Glomerular visceral epithelial cell (primary cell): ENCODE measurements at regions not wholly inside any gene's neighbourhood (a gene's known extent, or its start where the extent isn't known, plus 50 kb on each side); places are given as distances from the start of the nearest gene placed in this dataset.
A peak's percentile ranks its signal among the peaks of the same experiment; 100 is the strongest.
"Not testable (repeated sequence)": the region's sequence is repeated elsewhere in the genome, so short reads cannot be mapped to it uniquely, and the experiment has no call there.

ENCODE experiments used
- DNase-seq: peaks from one replicate; pipeline ENCODE4 v3.0.0-alpha.2; 2016; ENCODE audit errors: extremely low spot score

GRCh38 chr21:20741445-20741844, 256.8 kb upstream of the NCAM2 start:
- no peak for DNase-seq

- DNase-seq: no peak
These were observed 238.0 kb upstream of the NCAM2 start for GRCh38 chr21:20760221-20760620.

DNA sequence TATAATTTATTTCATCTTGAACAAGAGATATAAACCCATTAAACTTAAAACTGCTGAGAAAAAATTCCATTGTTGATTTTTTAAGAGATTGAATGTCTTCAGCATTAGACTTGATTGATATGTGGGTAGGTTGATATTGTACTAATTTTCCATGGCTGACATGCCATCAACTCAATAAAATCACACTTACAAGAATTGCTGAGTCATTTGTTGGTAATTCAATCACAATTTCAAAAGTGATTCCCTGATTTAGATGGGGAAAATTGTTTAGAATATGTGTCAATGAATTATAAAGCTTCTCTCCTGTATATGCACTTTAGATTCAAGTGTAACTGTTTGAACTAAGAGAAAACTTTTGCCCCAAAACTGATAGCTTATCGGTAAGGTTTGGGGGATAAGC, 223.5 kb upstream of the NCAM2 start:
- no peak for DNase-seq

GRCh38 chr21:20779321-20779720, 218.9 kb upstream of the NCAM2 start:
- DNase-seq: no peak

DNA sequence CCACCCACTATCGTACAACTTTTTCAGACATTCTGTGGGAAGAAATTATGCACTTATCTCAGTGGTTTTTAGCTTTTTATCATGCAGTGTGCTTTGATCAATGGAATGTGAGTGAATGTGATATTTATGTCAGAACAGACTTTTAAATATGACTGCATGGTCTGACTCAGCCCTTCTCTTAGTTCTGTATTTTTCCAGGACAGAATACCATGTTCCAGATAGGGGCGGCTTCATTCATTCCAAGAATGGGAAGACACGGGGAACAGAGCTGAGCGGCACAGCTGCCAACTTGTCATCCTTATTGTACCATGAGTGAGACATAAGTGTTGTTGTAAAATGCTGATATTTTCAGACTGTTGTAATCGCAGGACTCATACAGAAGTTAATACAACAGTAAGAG, 214.6 kb upstream of the NCAM2 start:
- DNase-seq: no peak

- no peak for DNase-seq
These were observed 208.3 kb upstream of the NCAM2 start for GRCh38 chr21:20789729-20790500.

DNA sequence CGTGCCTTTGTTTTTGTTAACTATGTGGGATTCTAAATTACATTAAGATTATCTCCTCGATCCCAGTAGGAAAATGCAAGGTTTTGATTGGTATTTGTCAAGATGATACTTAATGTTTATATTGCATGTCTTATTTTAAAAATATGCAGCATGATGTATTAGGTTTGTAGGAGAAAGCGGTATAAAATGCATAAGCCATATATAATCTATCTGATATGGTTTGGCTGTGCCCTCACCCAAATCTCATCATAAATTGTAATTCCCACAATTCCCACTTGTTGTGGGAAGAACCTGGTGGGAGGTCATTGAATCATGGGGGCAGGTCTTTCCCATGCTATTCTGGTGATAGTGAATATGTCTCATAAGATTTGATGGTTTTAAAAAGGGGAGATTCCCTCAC, 198.1 kb upstream of the NCAM2 start:
- DNase-seq: no peak

- DNase-seq: no peak
These were observed 196.0 kb upstream of the NCAM2 start for GRCh38 chr21:20802201-20802600.

DNA sequence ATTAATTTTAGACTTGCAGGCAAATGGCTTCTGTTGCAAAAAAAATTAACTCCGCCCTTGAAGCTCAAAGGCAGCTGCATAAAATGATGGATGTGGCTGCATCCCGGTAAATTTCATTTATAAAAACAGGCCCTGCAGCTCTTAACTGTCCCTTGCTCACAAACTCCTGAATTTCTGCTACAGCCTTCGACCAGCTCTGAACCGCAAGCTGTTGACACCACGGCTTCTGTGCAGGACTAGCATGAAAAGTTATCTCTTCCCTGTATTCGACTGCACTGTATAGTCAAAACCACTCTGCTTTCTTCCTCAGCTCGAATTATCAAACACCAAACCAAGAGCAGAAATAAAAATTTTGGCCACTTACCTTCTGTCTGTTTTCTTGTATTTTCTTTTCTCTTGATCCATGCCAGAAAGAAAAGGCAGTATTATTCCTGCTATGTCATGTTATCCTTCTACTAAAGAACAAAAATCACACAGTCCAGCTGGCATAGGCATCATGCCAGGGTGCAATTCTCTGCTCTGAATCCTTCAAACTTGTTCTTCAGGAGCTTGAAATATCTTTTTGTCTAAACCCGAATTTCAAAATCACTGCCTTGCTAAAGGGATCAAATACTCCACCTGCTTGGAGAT, 195.5 kb upstream of the NCAM2 start:
- DNase-seq: no peak

- no peak for DNase-seq
These were observed 186.5 kb upstream of the NCAM2 start for GRCh38 chr21:20811702-20812101.

DNA sequence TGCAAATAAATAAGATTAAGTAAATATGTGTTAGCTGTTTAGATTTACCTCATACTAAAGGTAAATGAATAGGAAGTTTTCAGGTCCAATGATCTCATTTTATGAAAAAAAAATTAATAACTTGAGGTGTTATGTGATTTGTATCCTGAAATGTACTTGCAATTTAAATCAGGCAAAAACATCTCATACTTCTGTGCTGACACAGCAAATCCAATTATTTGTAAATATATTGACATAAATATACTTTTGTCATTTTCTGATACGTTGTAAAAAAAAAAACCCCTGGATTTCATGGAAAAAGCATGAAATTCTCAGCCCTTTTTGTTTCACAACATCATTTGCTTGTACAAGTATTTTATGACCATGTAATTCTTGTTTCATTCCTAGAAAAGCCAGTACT, 184.1 kb upstream of the NCAM2 start:
- DNase-seq: no peak

DNA sequence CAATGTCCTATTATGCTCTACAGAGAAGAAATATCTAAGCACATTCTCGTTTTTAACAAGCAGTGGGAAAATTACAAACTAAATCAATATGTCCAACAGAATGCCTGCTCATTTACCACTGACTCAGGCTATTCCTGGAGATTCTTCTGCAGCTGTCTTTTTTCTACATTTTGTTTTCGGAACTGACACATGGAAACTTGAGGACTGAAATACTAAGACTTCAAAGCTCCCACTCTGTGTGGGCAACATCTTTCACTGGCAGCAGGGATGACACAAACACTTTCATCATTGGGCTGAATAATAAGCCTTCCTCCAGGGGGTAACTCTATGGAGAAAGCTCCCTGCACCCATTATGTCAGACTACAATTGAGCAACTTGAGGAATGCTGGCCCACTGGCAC, 175.5 kb upstream of the NCAM2 start:
- no peak for DNase-seq

DNA sequence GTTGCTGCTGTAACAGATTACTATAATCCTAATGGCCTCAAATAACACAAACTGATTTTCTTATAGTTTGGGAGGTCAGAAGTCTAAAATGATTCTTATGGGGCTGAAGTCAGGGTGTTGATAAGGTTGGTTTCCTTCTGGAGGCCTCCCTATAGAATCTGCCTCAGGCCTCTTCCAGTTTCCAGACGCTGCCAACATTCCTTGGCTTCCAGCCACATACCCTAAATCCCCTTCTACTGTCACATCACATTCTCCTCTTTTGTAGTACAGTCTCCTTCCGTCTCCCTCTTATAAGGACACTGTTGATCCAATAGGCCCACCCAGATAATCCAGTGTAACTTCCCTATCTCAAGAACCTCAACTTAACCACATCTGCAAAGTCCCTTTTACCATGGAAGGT, 145.3 kb upstream of the NCAM2 start:
- DNase-seq: no peak

DNA sequence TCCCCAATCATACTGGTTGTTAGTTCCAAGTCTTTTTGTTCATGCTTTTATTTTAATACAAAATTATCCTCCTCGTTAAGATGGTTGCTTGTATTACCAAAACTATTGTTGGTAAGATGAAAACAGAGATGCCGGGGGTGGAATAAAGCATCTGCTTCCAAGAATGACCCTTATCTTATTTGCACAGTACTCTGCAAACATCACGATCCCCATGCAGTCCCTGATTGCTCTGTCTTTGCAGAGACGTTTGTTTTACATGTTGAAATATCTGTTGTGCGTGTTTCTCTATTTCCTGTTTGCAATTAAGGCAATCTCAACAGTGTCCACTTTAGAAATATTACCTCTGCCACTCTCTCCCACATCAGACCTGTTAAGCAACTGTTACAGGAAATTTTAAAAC, 141.3 kb upstream of the NCAM2 start:
- DNase-seq: no peak

DNA sequence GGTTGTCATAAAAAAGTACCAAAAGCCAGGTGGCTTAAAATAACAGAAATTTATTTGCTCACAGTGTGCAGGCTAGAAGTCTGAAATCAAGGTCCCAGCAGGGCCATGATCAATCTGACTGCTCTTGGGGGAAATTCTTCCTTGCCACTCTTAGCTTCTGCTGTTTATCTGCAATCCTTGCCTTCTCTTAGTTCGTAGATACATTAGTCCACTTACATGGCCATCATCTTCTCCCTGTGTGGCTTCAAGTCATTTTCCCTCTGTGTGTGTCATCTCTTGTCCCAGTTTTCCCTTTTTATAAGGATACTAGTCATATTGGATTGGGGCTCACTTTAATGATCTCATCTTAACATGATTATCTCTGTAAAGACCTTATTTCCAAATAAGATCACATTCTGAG, 124.0 kb upstream of the NCAM2 start:
- DNase-seq: no peak

DNA sequence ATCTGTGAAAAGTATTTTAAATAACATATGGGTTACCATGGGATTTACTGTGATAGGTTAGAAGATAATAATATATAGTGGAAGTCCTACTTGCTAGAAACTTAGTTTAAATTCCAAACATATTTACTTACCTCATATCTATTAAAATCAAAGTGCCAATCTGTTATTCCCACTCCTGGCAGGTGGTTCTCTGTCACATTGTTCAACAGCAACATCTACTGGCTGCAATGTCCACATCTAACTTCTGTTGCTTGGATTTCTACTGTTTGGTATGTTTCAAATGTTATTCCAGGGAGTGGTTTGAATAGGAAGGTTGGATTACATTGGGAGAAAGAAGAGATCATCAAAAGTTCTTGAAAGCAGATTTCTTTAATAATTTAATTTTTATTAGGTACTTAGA, 122.5 kb upstream of the NCAM2 start:
- no peak for DNase-seq

DNA sequence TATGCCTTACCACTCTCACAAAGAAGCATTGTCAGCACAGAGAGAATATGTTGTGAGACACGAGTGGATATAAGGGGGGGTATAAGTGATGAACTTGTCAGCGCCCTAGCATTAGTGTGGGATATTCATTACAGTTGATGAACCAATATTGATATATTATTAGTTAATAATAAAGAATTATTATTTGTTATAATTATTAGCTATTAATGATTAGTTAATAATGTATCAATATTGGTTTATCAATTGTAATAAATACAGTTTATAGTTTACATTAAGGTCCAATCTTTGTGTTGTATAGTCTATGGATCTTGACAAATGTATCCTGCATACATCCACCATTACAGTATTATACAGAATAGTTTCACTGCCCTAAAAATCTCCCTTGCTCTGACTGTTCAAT, 120.2 kb upstream of the NCAM2 start:
- no peak for DNase-seq

DNA sequence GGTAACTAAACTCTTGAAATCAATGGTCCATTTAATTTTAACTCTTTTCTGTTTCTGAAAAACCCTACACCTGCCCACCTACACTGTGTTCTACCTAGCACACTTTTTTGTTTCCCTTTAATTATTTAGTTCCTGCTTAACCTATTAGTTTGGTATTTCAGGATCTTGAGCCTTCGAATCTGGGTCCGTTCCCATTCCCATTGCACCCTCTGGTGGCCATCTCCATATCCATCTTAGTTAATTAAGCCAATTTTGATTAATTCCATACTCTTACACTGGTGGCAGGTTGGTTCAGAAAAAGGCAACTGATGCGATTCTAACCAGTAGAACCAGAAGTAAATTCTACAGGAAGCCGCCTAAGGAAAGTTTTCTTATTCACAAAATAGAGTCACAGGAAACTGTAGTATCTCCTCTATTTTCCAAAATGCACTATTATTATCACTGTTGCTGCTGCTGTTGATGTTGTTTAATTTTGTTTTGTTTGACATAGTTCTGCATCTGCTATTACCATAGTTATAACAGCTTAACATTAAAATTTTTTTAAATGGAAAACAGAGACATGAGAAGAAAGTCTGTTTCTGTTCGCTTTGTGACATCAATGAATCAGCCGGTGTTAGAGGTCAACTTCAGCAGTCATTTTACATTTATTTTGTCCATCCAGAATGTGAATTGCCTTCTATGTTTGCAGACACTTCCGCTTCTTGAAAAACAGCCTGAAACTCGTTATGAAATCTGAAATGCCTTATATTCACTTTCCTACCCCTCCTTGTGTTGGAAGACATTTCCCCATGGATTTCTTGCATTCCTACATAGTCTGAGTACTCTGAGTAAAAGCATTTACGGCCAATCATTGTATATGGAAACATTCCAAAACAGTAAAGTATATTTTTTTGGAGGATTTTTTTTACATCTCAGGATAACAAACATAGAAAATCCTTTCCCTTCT, 115.5 kb upstream of the NCAM2 start:
- DNase-seq: peak; percentile 7

DNA sequence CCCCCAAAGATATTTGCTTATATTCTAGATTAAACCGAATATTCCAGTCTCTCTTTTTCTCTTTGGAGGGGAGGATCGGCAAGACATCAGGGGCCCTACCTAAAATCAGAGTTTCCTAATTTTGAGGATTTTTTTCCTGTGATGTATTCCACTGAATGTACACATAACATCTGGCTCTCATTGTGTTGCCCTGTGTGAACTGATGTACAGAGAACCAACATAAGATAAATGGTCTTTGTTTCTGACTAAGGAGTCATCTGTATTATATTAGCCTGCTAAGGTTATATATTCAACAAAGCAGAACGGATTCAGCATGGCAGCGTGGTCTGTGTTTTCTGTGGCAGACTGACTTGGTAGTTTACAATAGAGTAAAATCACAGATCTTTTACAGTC, 114.8 kb upstream of the NCAM2 start:
- no peak for DNase-seq

GRCh38 chr21:20902511-20902910, 95.7 kb upstream of the NCAM2 start:
- no peak for DNase-seq

- no peak for DNase-seq
These were observed 95.2 kb upstream of the NCAM2 start for GRCh38 chr21:20902998-20903397.

DNA sequence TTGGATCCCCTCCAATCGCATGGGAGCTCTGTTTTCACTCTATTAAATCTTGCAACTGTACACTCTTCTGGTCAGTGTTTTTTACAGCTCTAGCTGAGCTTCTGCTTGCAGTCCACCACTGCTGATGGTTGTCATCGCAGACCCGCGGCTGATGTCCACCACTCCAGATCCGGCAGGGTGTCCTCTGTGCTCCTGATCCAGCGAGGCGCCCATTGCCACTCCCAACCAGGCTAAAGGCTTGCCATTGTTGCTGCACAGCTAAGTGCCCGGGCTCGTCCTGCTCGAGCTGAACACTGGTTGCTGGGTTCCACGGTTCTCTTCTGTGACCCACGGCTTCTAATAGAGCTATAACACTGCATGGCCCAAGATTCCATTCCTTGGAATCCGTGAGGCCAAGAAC, 70.7 kb upstream of the NCAM2 start:
- DNase-seq: not testable (repeated sequence)

DNA sequence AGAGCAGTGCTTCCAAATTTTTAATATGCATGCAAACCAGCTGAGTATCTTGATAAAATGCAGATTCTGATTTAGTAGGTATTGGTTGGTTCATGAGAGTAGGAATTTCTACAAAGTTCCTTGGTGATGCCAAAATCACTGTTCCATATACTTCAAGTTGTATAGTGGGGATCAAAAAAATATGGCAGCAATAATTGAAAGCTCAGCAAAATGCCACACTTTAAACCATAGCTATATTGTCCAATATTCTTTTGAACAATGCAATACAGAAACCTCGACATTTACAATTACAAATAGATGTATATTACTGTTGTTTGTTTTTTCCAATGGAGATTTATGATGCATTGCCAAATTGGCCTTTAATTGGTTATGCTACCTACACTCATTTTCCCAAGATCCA, 55.7 kb upstream of the NCAM2 start:
- no peak for DNase-seq
